OCI-LY1 (cell line): ENCODE measurements at regions not wholly inside any gene's neighbourhood (a gene's known extent, or its start where the extent isn't known, plus 50 kb on each side); places are given as distances from the start of the nearest gene placed in this dataset.

Experiments
- H2AFZ ChIP-seq: fragments of 200-600 bp; sonication (generic), shearing (Covaris generic); 2 replicates; pipeline ENCODE4 v1.6.0; 2014; ENCODE audit warnings: antibody characterized with exemption, mild to moderate bottlenecking, low read length
- H3F3A ChIP-seq: fragments of 200-600 bp; sonication (generic), shearing (Covaris generic); 2 replicates; pipeline ENCODE4 v1.6.0; 2014; ENCODE audit warnings: mild to moderate bottlenecking, antibody characterized with exemption, low read length, moderate library complexity; ENCODE audit not compliant: insufficient read depth
- H3K27ac ChIP-seq: fragments of 200-600 bp; sonication (generic); 2 replicates; pipeline ENCODE4 v1.5.1; 2014; ENCODE audit warnings: low read length, mixed run types, mild to moderate bottlenecking, low read depth; ENCODE audit not compliant: poor library complexity, severe bottlenecking
- H3K27me3 ChIP-seq: fragments of 200-600 bp; sonication (generic); 2 replicates; pipeline ENCODE4 v1.6.0; 2014; ENCODE audit warnings: antibody characterized with exemption, mild to moderate bottlenecking, low read length, moderate library complexity; ENCODE audit not compliant: insufficient read depth
- H3K36me3 ChIP-seq: fragments of 200-600 bp; sonication (generic); 2 replicates; pipeline ENCODE4 v1.6.1; 2014; ENCODE audit warnings: mild to moderate bottlenecking, antibody characterized with exemption, low read length, moderate library complexity, mixed read lengths; ENCODE audit not compliant: insufficient read depth
- H3K4me1 ChIP-seq: fragments of 200-600 bp; sonication (generic); 2 replicates; pipeline ENCODE4 v1.5.1; 2014; ENCODE audit warnings: mild to moderate bottlenecking, low read length, moderate library complexity; ENCODE audit not compliant: insufficient read depth, severe bottlenecking
- H3K4me2 ChIP-seq: fragments of 200-600 bp; sonication (generic), shearing (Covaris generic); 2 replicates; pipeline ENCODE4 v1.6.1; 2014; ENCODE audit warnings: low read length
- H3K4me3 ChIP-seq: fragments of 200-600 bp; sonication (generic); 2 replicates; pipeline ENCODE4 v1.5.1; 2014; ENCODE audit warnings: low read length, low read depth, mild to moderate bottlenecking, mixed read lengths; ENCODE audit not compliant: poor library complexity, severe bottlenecking
- H3K79me2 ChIP-seq: fragments of 200-600 bp; shearing (Covaris generic); 2 replicates; pipeline ENCODE4 v1.6.1; 2016; ENCODE audit warnings: mixed run types, low read length, mixed read lengths; ENCODE audit not compliant: insufficient read depth
- H3K9ac ChIP-seq: fragments of 200-600 bp; sonication (generic), shearing (Covaris generic); 2 replicates; pipeline ENCODE4 v1.6.1; 2014; ENCODE audit warnings: mild to moderate bottlenecking, low read length, mixed read lengths
- H3K9me2 ChIP-seq: fragments of 200-600 bp; sonication (generic), shearing (Covaris generic); 2 replicates; pipeline ENCODE4 v1.6.1; 2014; ENCODE audit warnings: low read depth, mild to moderate bottlenecking, low read length, mixed read lengths
- H3K9me3 ChIP-seq: fragments of 200-600 bp; shearing (Covaris generic); 2 replicates; pipeline ENCODE4 v1.6.1; 2014; ENCODE audit warnings: low read length, mixed read lengths
- H4K20me1 ChIP-seq: fragments of 200-600 bp; sonication (generic), shearing (Covaris generic); 2 replicates; pipeline ENCODE4 v1.6.0; 2016; ENCODE audit warnings: mild to moderate bottlenecking, low read length; ENCODE audit not compliant: insufficient read depth
- CTCF ChIP-seq: fragments of 200-600 bp; sonication (generic), shearing (Covaris generic); IDR thresholded peaks from 2 replicates; pipeline ENCODE4 v1.5.1; 2017; ENCODE audit warnings: mild to moderate bottlenecking, antibody characterized with exemption, low read length, moderate library complexity, mixed read lengths
- EZH2 ChIP-seq: fragments of 200-600 bp; sonication (generic), shearing (Covaris generic); IDR thresholded peaks from 2 replicates; pipeline ENCODE4 v1.8.0; 2017; ENCODE audit warnings: borderline replicate concordance, mixed run types, mild to moderate bottlenecking, antibody characterized with exemption, low read length, moderate library complexity, mixed read lengths

GRCh38 chrX:57752866-57753265 lies 72.8 kb upstream of the NLRP2B start:
- Histone ChIP-seq H4K20me1 (no peaks in the 10 kb centered on the region), H3K9ac (no peak overlapping the region), H3K27me3 (no peaks in the 10 kb centered on the region), H3K4me2 (no peak overlapping the region), H3K4me3 (no peak overlapping the region), H3K36me3 (no peaks in the 10 kb centered on the region), H3K4me1 (no peaks in the 10 kb centered on the region), H3K9me2 (no peaks in the 10 kb centered on the region), H2AFZ (no peak overlapping the region), H3F3A (no peaks in the 10 kb centered on the region), H3K27ac (no peak overlapping the region), H3K9me3 (no peaks in the 10 kb centered on the region), H3K79me2 (no peaks in the 10 kb centered on the region)
- no peak for TF ChIP-seq EZH2
- TF ChIP-seq CTCF, result 0 out of 2 replicates have a peak, but pooled peaks have one; percentile 12

GRCh38 chrX:57741107-57741506 lies 61.0 kb upstream of the NLRP2B start:
- no peaks in the 10 kb centered on the region for H3K9me3 ChIP-seq

GRCh38 chrX:57737881-57738280 lies 57.8 kb upstream of the NLRP2B start:
- no peaks in the 10 kb centered on the region for H3K4me1 ChIP-seq
- H3K9me2 ChIP-seq, result no peaks in the 10 kb centered on the region
- H3K36me3 ChIP-seq, result no peaks in the 10 kb centered on the region
- no peaks in the 10 kb centered on the region for H3K9me3 ChIP-seq
- no peaks in the 10 kb centered on the region for H4K20me1 ChIP-seq
- H3F3A ChIP-seq, result no peaks in the 10 kb centered on the region
- no peak overlapping the region for H3K4me3 ChIP-seq
- H3K79me2 ChIP-seq, result no peaks in the 10 kb centered on the region
- TF ChIP-seq CTCF (no peak), EZH2 (no peak)
- H3K27me3 ChIP-seq, result no peaks in the 10 kb centered on the region
- no peak overlapping the region for H2AFZ ChIP-seq
- H3K27ac ChIP-seq, result no peak overlapping the region
- no peak overlapping the region for H3K4me2 ChIP-seq
- no peak overlapping the region for H3K9ac ChIP-seq

More at GRCh38 chrX:57741107-57741506, 61.0 kb upstream of the NLRP2B start:
- Histone ChIP-seq H3K27me3 (no peaks in the 10 kb centered on the region), H3K9me2 (no peaks in the 10 kb centered on the region), H3K36me3 (no peaks in the 10 kb centered on the region), H3K4me1 (no peaks in the 10 kb centered on the region), H3K9ac (no peak overlapping the region), H4K20me1 (no peaks in the 10 kb centered on the region), H2AFZ (no peak overlapping the region), H3K4me3 (no peak overlapping the region), H3K4me2 (no peak overlapping the region), H3K79me2 (no peaks in the 10 kb centered on the region), H3K27ac (no peak overlapping the region), H3F3A (no peaks in the 10 kb centered on the region)
- no peak for TF ChIP-seq EZH2
- TF ChIP-seq CTCF, result no peak
